PC-3 (cell line): ENCODE measurements at regions not wholly inside any gene's neighbourhood (a gene's known extent, or its start where the extent isn't known, plus 50 kb on each side); places are given as distances from the start of the nearest gene placed in this dataset.

ENCODE experiments used
- ATAC-seq: fragments of 200-7000 bp; cut with Tn5 transposase; 2 replicates; pipeline ENCODE4 v1.9.1; 2020; ENCODE audit warnings: mild to moderate bottlenecking, moderate library complexity
- BruUV-seq: library from RNA; stranded (reverse); fragments of 400-500 nt; replicated peaks from 2 replicates; lab custom pipeline; 2021; lab: Mats Ljungman, UMichigan
- CTCF ChIA-PET: fragments of 300-600 bp; sonication (Branson Sonifier 250); formaldehyde crosslinking; loops from one replicate; lab custom pipeline; 2022; ENCODE audit warnings: antibody characterized with exemption; lab: Charles Lee
- POLR2A ChIA-PET: fragments of 300-600 bp; sonication (Branson Sonifier 250); formaldehyde crosslinking; loops from one replicate; lab custom pipeline; 2022; ENCODE audit warnings: antibody characterized with exemption; ENCODE audit not compliant: unreplicated experiment; lab: Charles Lee
- DNase-seq: peaks from one replicate; pipeline ENCODE4 v3.0.0-alpha.2; 2015
- H2AFZ ChIP-seq: fragments of 300-600 bp; sonication (generic); 2 replicates; pipeline ENCODE4 v1.6.0; 2016; ENCODE audit warnings: antibody characterized with exemption, low read length
- H3F3A ChIP-seq: fragments of 300-600 bp; sonication (generic); one replicate; pipeline ENCODE4 v1.6.0; 2017; ENCODE audit warnings: antibody characterized with exemption, low read length, control low read depth, mild to moderate bottlenecking; ENCODE audit not compliant: unreplicated experiment
- H3K27ac ChIP-seq: fragments of 300-600 bp; sonication (generic); 2 replicates; pipeline ENCODE4 v1.5.1; 2016; ENCODE audit warnings: mild to moderate bottlenecking, low read length
- H3K27me3 ChIP-seq: fragments of 300-600 bp; sonication (generic); 2 replicates; pipeline ENCODE4 v1.6.1; 2016; ENCODE audit warnings: low read length, mixed read lengths
- H3K36me3 ChIP-seq: fragments of 300-600 bp; sonication (generic); 2 replicates; pipeline ENCODE4 v1.6.1; 2016; ENCODE audit warnings: low read depth, mixed run types, low read length, mixed read lengths
- H3K4me1 ChIP-seq: fragments of 300-600 bp; sonication (generic); 2 replicates; pipeline ENCODE4 v1.5.1; 2016; ENCODE audit warnings: low read length; ENCODE audit not compliant: insufficient read depth
- H3K4me2 ChIP-seq: fragments of 300-600 bp; sonication (generic); 2 replicates; pipeline ENCODE4 v1.6.0; 2016; ENCODE audit warnings: low read length
- H3K4me3 ChIP-seq: fragments of 300-600 bp; sonication (generic); 2 replicates; pipeline ENCODE4 v1.5.1; 2016; ENCODE audit warnings: mild to moderate bottlenecking, low read length, mixed read lengths
- H3K79me2 ChIP-seq: fragments of 300-600 bp; sonication (generic); 2 replicates; pipeline ENCODE4 v1.6.1; 2017; ENCODE audit warnings: low read length, mixed read lengths
- H3K9ac ChIP-seq: fragments of 300-600 bp; sonication (generic); 2 replicates; pipeline ENCODE4 v1.6.0; 2016; ENCODE audit warnings: mild to moderate bottlenecking, low read length
- H3K9me2 ChIP-seq: fragments of 300-600 bp; sonication (generic); replicated peaks from 2 replicates; pipeline ENCODE4 v1.6.1; 2016; ENCODE audit warnings: mixed run types, low read length, mixed read lengths
- H3K9me3 ChIP-seq: fragments of 300-600 bp; sonication (generic); 2 replicates; pipeline ENCODE4 v1.6.1; 2016; ENCODE audit warnings: low read length, mixed read lengths
- H4K20me1 ChIP-seq: fragments of 300-600 bp; sonication (generic); 2 replicates; pipeline ENCODE4 v1.6.1; 2016; ENCODE audit warnings: low read length, mixed read lengths
- EZH2 ChIP-seq: fragments of 300-600 bp; sonication (generic); IDR thresholded peaks from one replicate; pipeline ENCODE4 v1.6.1; 2017; ENCODE audit warnings: antibody characterized with exemption, mild to moderate bottlenecking, low read length; ENCODE audit not compliant: unreplicated experiment
- EZH2phosphoT487 ChIP-seq: fragments of 300-600 bp; sonication (generic); IDR thresholded peaks from 2 replicates; pipeline ENCODE4 v1.6.1; 2018; ENCODE audit warnings: mild to moderate bottlenecking, antibody characterized with exemption, low read length, borderline replicate concordance
- intact Hi-C: fragments of 100-400 bp; cut with micrococcal nuclease; formaldehyde crosslinking; loops from 2 replicates; pipeline ENCODE4 v1.9.0; 2023
- TF ChIP-seq, protein P1 (sequence below): fragments of 300-600 bp; sonication (generic); conservative IDR thresholded peaks from 2 replicates; pipeline ENCODE4 v1.5.1; 2017; ENCODE audit warnings: antibody characterized with exemption, low read depth, mild to moderate bottlenecking, low read length

DNA sequence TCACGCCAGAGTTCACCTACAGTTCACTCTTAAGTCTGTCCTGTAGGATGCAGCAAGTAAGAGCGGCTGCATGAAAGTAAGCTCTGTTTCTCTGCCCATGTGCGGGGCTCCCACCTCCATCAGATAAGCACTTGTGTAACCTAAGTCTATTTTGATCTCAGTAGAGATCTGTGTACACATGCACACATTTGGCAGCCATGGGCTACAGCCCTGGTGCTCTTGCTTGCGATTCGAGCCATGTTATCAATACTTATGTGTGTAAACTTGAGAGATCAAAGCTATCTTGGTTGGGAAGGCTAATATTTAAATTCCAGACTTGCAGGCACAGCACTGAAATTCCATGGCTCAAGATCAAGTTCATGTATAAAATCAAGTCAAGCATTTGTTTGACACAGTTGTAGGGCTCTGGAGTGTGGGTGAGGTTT, 244.7 kb upstream of the FGGY start:
- intact Hi-C loops = no loop called here
- ATAC-seq (no peak), DNase-seq (no peak)
- Histone ChIP-seq H3K9me2 (no peaks in the 10 kb centered on the region), H3K27ac (no peak overlapping the region), H3K27me3 (no peaks in the 10 kb centered on the region), H3F3A (no peaks in the 10 kb centered on the region), H3K4me3 (no peak overlapping the region), H3K79me2 (no peaks in the 10 kb centered on the region), H3K36me3 (no peaks in the 10 kb centered on the region), H3K4me1 (no peaks in the 10 kb centered on the region), H3K4me2 (no peak overlapping the region), H2AFZ (no peak overlapping the region), H4K20me1 (no peaks in the 10 kb centered on the region), H3K9ac (no peak overlapping the region), H3K9me3 (no peaks in the 10 kb centered on the region)
- ChIA-PET POLR2A (no interaction called here), CTCF (no interaction called here)
- BruUV-seq = no TSS peak
- TF ChIP-seq EZH2phosphoT487 (no peak), EZH2 (no peak)

DNA sequence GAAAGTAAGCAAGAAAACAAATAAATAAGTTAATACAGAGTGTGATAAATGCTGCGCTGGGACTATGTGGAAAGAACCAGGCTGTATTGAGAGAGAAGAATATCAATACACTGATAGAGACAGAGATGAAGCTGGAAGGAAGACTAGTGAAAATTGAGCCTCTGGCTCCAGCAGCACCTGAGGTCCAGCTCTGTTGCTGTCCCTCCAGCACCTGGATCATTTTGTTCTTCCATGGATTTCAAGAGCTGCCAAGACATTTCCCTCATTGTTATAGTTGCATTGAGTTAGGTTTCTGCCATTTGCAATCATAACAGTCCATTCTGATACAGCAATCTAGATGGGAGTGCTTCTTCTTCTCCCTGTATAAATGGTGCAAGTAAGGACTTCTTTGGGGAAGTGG, 242.7 kb upstream of the FGGY start:
- Histone ChIP-seq H3K4me2 (no peak overlapping the region), H3K36me3 (no peaks in the 10 kb centered on the region), H3K9me3 (no peaks in the 10 kb centered on the region), H3K9ac (no peak overlapping the region), H3K4me1 (no peaks in the 10 kb centered on the region), H3K4me3 (no peak overlapping the region), H3K27ac (no peak overlapping the region), H2AFZ (no peak overlapping the region), H3K27me3 (no peaks in the 10 kb centered on the region), H3K9me2 (no peaks in the 10 kb centered on the region), H3K79me2 (no peaks in the 10 kb centered on the region), H3F3A (no peaks in the 10 kb centered on the region), H4K20me1 (no peaks in the 10 kb centered on the region)
- TF ChIP-seq, protein P1, sequence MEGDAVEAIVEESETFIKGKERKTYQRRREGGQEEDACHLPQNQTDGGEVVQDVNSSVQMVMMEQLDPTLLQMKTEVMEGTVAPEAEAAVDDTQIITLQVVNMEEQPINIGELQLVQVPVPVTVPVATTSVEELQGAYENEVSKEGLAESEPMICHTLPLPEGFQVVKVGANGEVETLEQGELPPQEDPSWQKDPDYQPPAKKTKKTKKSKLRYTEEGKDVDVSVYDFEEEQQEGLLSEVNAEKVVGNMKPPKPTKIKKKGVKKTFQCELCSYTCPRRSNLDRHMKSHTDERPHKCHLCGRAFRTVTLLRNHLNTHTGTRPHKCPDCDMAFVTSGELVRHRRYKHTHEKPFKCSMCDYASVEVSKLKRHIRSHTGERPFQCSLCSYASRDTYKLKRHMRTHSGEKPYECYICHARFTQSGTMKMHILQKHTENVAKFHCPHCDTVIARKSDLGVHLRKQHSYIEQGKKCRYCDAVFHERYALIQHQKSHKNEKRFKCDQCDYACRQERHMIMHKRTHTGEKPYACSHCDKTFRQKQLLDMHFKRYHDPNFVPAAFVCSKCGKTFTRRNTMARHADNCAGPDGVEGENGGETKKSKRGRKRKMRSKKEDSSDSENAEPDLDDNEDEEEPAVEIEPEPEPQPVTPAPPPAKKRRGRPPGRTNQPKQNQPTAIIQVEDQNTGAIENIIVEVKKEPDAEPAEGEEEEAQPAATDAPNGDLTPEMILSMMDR = no peak
- TF ChIP-seq EZH2phosphoT487 (no peak), EZH2 (no peak)
- intact Hi-C loops = no loop called here
- ATAC-seq (no peak), DNase-seq (no peak)
- ChIA-PET POLR2A (no interaction called here), CTCF (no interaction called here)
- BruUV-seq = no TSS peak

DNA sequence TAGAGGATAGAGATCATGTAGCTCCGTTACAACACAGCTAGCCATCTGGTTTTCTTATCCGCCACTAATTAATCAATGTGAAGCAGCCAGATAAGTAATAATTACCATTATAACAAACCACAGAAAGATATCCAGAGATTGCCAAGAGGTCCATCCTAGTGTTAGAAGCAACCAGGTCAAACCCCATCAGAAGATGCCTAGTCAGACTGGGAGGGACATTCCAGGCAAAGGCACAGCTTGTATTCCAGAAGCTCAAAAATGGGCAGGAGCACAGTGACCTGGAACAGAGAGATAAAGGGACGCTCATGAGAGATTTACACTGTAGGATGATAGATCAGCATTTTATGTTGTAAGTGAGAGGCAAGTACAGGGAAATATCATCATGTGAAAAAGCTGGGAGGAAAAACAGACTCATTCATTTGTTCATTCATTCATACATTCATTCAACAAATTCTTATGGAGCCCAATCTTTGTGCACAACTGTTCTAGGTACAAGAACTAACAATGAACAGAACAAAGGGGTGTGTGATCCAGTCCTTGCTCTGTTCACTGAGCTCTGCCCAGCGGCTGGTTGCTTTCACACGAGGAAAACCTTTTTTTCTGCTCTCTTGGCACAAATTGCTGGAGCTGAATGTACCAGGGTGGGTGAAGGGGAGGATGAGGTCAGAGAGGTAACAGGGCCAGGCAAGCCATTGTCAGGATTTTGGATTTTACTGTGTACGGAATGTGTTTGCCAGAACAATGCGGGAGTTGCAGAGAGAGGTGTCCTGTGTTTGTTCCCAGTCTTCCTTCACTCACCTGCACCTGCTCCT, 240.8 kb upstream of the FGGY start:
- DNase-seq (no peak), ATAC-seq (no peak)
- no TSS peak for BruUV-seq
- no peak overlapping the region for H3K4me3 ChIP-seq
- no peak overlapping the region for H2AFZ ChIP-seq
- no peaks in the 10 kb centered on the region for H3K4me1 ChIP-seq
- ChIA-PET CTCF (no interaction called here), POLR2A (no interaction called here)
- no peaks in the 10 kb centered on the region for H3K36me3 ChIP-seq
- no peaks in the 10 kb centered on the region for H3K79me2 ChIP-seq
- no peaks in the 10 kb centered on the region for H3F3A ChIP-seq
- no peak overlapping the region for H3K27ac ChIP-seq
- TF ChIP-seq, protein P1 = no peak
- TF ChIP-seq EZH2phosphoT487 = no peak
- no peak for TF ChIP-seq EZH2
- no peaks in the 10 kb centered on the region for H3K27me3 ChIP-seq
- no peak overlapping the region for H3K4me2 ChIP-seq
- H3K9me2 ChIP-seq = no peaks in the 10 kb centered on the region
- no peaks in the 10 kb centered on the region for H4K20me1 ChIP-seq
- no peaks in the 10 kb centered on the region for H3K9me3 ChIP-seq
- no peak overlapping the region for H3K9ac ChIP-seq
- intact Hi-C loops = no loop called here
